Stomach (tissue), 4 donors: ENCODE measurements at regions not wholly inside any gene's neighbourhood (a gene's known extent, or its start where the extent isn't known, plus 50 kb on each side); places are given as distances from the start of the nearest gene placed in this dataset.

Source experiments
- CTCF ChIP-seq, 7 experiments: fragments of 450-650 bp in 4 of 7; fragments of 200-600 bp in 3 of 7; sonication (generic) in 3 of 7; IDR thresholded peaks; one replicate each; pipeline ENCODE4 v1.5.1; 2016 to 2019; ENCODE audit warnings: antibody characterized with exemption in 7 of 7, control low read depth in 2 of 7, mild to moderate bottlenecking in 1 of 7
- POLR2AphosphoS5 ChIP-seq, 3 donors: sonication (generic); formaldehyde crosslinking; IDR thresholded peaks; one replicate each; pipeline ENCODE4 v1.6.1; 2016; ENCODE audit warnings: antibody characterized with exemption in 3 of 3

DNA sequence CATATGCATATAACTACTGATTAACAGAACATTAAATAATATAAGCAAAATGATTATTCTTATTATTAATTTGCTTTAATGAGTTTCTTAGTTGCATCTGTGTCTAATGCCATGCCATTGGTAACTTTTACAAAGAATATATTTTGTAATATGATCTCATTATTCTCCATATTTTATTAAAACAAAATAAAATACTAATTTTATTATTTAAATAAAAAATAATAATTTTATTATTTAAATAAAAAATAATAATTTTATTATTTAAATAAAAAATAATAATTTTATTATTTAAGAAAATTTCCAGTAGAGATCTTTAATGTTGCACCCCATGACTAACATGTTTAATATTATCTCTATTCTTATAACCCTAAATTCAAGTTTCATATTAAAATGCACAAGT lies 771.1 kb downstream of the NR2F2 start:
- TF ChIP-seq CTCF (IDR thresholded peaks at IDR 0.05) (no peak), POLR2AphosphoS5 (IDR thresholded peaks at IDR 0.05) (no peak)
